ENCODE measurements at regions not wholly inside any gene's neighbourhood (a gene's known extent, or its start where the extent isn't known, plus 50 kb on each side); places are given as distances from the start of the nearest gene placed in this dataset.

DNA sequence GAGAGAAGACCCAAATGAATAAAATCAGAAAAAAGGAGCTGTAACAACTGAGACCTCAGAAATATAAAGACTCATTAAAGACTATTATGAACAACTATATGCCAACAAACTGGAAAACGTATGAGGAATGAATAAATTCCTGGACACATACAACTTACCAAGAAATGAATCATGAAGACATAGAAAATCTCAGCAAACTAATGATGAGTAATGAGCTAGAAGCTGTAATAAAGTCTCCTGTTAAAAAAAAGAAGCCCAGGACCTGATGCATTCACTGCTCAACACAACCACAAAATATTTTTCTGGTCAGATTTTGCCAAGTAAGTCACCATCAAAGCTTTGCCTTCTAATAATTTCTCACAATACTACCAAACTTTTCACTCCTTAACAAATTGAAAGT is 666.7 kb downstream of the LRRC70 start:
- TF ChIP-seq POLR2A (IDR thresholded peaks at IDR 0.05; ENCODE audit: low read length) (no peak), GATA1 (IDR thresholded peaks at IDR 0.05; ENCODE audit: low read depth, low read length) (no peak)
